Heart right ventricle (tissue), 16 donors: ENCODE measurements at regions not wholly inside any gene's neighbourhood (a gene's known extent, or its start where the extent isn't known, plus 50 kb on each side); places are given as distances from the start of the nearest gene placed in this dataset.

ENCODE experiments used
- ATAC-seq, 8 donors: fragments of 200-7000 bp; cut with Tn5 transposase; one replicate each; pipeline ENCODE4 v1.9.1; 2020; ENCODE audit warnings: mild to moderate bottlenecking in 8 of 8, moderate library complexity in 8 of 8, moderate number of reproducible peaks in 1 of 8
- DNase-seq, 2 donors: peaks; one replicate each; pipeline ENCODE4 v3.0.0-alpha.2; 2020
- H3K27ac ChIP-seq, 10 donors: fragments of 200-600 bp; sonication (generic) in 2 of 10; one replicate each; pipeline versions ENCODE4 v1.5.0 to v1.8.0; 2020 to 2022; ENCODE audit warnings: mild to moderate bottlenecking in 3 of 10
- H3K27me3 ChIP-seq, 7 donors: fragments of 200-600 bp; one replicate each; pipeline ENCODE4 v1.8.0; 2021 to 2022; ENCODE audit warnings: mild to moderate bottlenecking in 2 of 7
- H3K36me3 ChIP-seq, 9 donors: fragments of 200-600 bp; sonication (generic) in 1 of 9; one replicate each; pipeline versions ENCODE4 v1.5.0 to v1.8.0; 2020 to 2022; ENCODE audit warnings: mild to moderate bottlenecking in 2 of 9
- H3K4me1 ChIP-seq, 9 donors: fragments of 200-600 bp; sonication (generic) in 1 of 9; one replicate each; pipeline versions ENCODE4 v1.5.0 to v1.8.0; 2020 to 2022; ENCODE audit warnings: mild to moderate bottlenecking in 4 of 9
- H3K4me3 ChIP-seq, 10 donors: fragments of 200-600 bp; sonication (generic) in 2 of 10; one replicate each; pipeline versions ENCODE4 v1.5.0 to v1.8.0; 2020 to 2022; ENCODE audit warnings: mild to moderate bottlenecking in 7 of 10, moderate library complexity in 2 of 10
- H3K9me3 ChIP-seq, 11 donors: fragments of 200-600 bp in 10 of 11; sonication (generic) in 2 of 11; one replicate each; pipeline versions ENCODE4 v1.5.0 to v1.8.0; 2013 to 2022; ENCODE audit warnings: mild to moderate bottlenecking in 2 of 11, control low read depth in 1 of 11, moderate library complexity in 1 of 11
- CTCF ChIP-seq, 9 donors: fragments of 200-600 bp; sonication (generic) in 2 of 9; IDR thresholded peaks; one replicate each; pipeline versions ENCODE4 v1.5.0 to v1.8.0; 2021 to 2022; ENCODE audit warnings: antibody characterized with exemption in 9 of 9, mild to moderate bottlenecking in 5 of 9, moderate library complexity in 1 of 9
- WGBS, 2 donors: extraction: QIAGEN DNeasy Blood & Tissue Kit; methylation state at CpG; one replicate each; pipeline ENCODE4 v1.1.7; 2013; ENCODE audit warnings: inconsistent platforms in 1 of 2; 5-methylcytosine and 5-hydroxymethylcytosine counted together
- intact Hi-C, 10 donors: fragments of 100-400 bp; cut with DNase I; formaldehyde crosslinking; loops; one replicate each; pipeline versions ENCODE4 v1.11.1 to v1.14.2; 2022
- donor health status: Arrhythmogenic right ventricular cardiomyopathy.
- donor health status: ischemic (EF 13 %, LVEDD 7.1; RV severe dilation, severe dysfunction).
- donor health status: healthy with polysubstance abuse.
- donor health status: DM: no; HTN: yes; CAD: no.
- donor health status: DM: no; HTN: no; CAD: no.
- donor health status: ischemic (EF 25% LVEDD 6.9; RV normal size, moderate dysfunction).
- donor health status: ischemic (EF 25% LVEDD 5.7; RV mildly dilated, moderate dysfunction).
- donor health status: healthy.
- donor health status: DM: yes; HTN: yes; CAD: no.
- donor health status: Ischemic cardiomyopathy.
- donor health status: ischemic (EF 35%, LVEDD 5.7; RV mildly dilated, moderate dysfunction).
- donor health status: nonischemic (EF 11% LVEDD 7.7; RV severe dilation, severe dysfunction).
- donor health status: DM: yes; HTN: yes; CAD: no.
- donor health status: PGD.
- donor health status: ischemic (EF 29% LVEDD 5.4; RV normal size, mild dysfunction).
- donor health status: nonischemic (EF 23%, LVEDD 6.1; RV moderate dilation, normal function).

GRCh38 chr3:69560116-69560515 is 174.2 kb upstream of the FRMD4B start:
- intact Hi-C loops = no loop called here

DNA sequence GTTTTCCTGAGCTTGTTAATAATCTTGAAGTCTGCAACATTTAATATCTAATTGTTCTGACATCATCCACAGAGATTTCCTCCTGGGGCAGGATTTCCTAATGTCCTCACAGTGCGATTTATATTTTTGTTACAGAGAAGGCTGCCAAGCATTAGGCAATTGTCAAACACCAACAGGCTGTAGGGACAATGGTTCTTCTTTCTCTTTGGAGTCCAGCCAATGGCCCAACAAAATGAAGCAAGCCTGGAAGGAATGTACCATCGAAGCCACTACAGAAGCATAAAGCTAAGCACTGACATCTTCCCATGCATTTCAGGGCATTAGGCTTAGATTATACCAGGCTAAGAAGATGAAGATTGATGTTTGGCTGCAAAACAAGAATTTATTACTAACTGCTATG is 173.0 kb upstream of the FRMD4B start:
- DNase-seq = peak in 1 of 2 donors; percentile 73
- no peak for TF ChIP-seq CTCF (IDR thresholded peaks at IDR 0.05)
- WGBS, 2 donors = 26% methylated on average over 2 of the region's 2 CpGs
- H3K27ac ChIP-seq = peak overlapping the region in 1 of 10 donors; percentile 5
- H3K4me3 ChIP-seq = no peak overlapping the region
- no peaks in the 10 kb centered on the region for H3K36me3 ChIP-seq
- H3K9me3 ChIP-seq = no peaks in the 10 kb centered on the region
- intact Hi-C loops = loop anchor here in 2 of 10 donors (5.0 kb wide), 2 partner anchors 93 to 103 kb away; no protein-coding TSS in a partner anchor
- ATAC-seq = peak; percentile 71 to 95 (median 85)
- no peaks in the 10 kb centered on the region for H3K27me3 ChIP-seq
- H3K4me1 ChIP-seq = peaks cover 0 to 41% (median 21%) of the 10 kb centered on the region in 9 donors

More at GRCh38 chr3:69560116-69560515, 174.2 kb upstream of the FRMD4B start:
- no peak for ATAC-seq
- TF ChIP-seq CTCF (IDR thresholded peaks at IDR 0.05) = no peak
- DNase-seq = no peak
- no peaks in the 10 kb centered on the region for H3K9me3 ChIP-seq
- peaks cover 0 to 41% (median 16%) of the 10 kb centered on the region in 9 donors for H3K4me1 ChIP-seq
- WGBS, 2 donors = 93 to 94% methylated on average over 4 of the region's 4 CpGs
- no peaks in the 10 kb centered on the region for H3K27me3 ChIP-seq
- H3K36me3 ChIP-seq = no peaks in the 10 kb centered on the region
- no peak overlapping the region for H3K4me3 ChIP-seq
- no peak overlapping the region for H3K27ac ChIP-seq

GRCh38 chr3:69554576-69554975 is 168.7 kb upstream of the FRMD4B start:
- no peak for TF ChIP-seq CTCF (IDR thresholded peaks at IDR 0.05)
- intact Hi-C loops = loop anchor here in 1 of 10 donors (5.0 kb wide), 1 partner anchor 108 kb away; no protein-coding TSS in a partner anchor
- no peak overlapping the region for H3K27ac ChIP-seq
- H3K4me3 ChIP-seq = no peak overlapping the region
- no peaks in the 10 kb centered on the region for H3K36me3 ChIP-seq
- no peaks in the 10 kb centered on the region for H3K9me3 ChIP-seq
- 82 to 95% methylated on average over 2 of the region's 2 CpGs for WGBS, 2 donors
- no peaks in the 10 kb centered on the region for H3K27me3 ChIP-seq
- DNase-seq (no peak), ATAC-seq (no peak)
- peaks cover 0 to 42% (median 24%) of the 10 kb centered on the region in 9 donors for H3K4me1 ChIP-seq

- DNase-seq = no peak
- Histone ChIP-seq H3K27me3 (no peaks in the 10 kb centered on the region), H3K27ac (no peak overlapping the region), H3K36me3 (no peaks in the 10 kb centered on the region), H3K4me3 (no peak overlapping the region), H3K9me3 (no peaks in the 10 kb centered on the region), H3K4me1 (peaks cover 0 to 35% (median 17%) of the 10 kb centered on the region in 9 donors)
- ATAC-seq = peak in 1 of 8 donors; percentile 7
- intact Hi-C loops = loop anchor here in 1 of 10 donors (5.0 kb wide), 1 partner anchor 108 kb away; no protein-coding TSS in a partner anchor
- 41 to 52% methylated on average over 4 of the region's 4 CpGs for WGBS, 2 donors
- TF ChIP-seq CTCF (IDR thresholded peaks at IDR 0.05) = no peak
Observed at GRCh38 chr3:69553888-69554287, 168.0 kb upstream of the FRMD4B start.
